GM12874 (cell line): ENCODE measurements at regions not wholly inside any gene's neighbourhood (a gene's known extent, or its start where the extent isn't known, plus 50 kb on each side); places are given as distances from the start of the nearest gene placed in this dataset.

Source experiments
- CTCF ChIP-seq: IDR thresholded peaks from 2 replicates; pipeline ENCODE4 v1.5.1; 2011; ENCODE audit warnings: low read depth, mild to moderate bottlenecking, control low read depth, low read length, moderate library complexity; ENCODE audit not compliant: insufficient read depth

- no peak for TF ChIP-seq CTCF
Measured at GRCh38 chr7:145909991-145910513, 206.5 kb upstream of the CNTNAP2 start.

- no peak for TF ChIP-seq CTCF
Measured at GRCh38 chr7:145903658-145904057, 212.9 kb upstream of the CNTNAP2 start.

- TF ChIP-seq CTCF, result no peak
Measured at GRCh38 chr7:145902123-145902522, 214.5 kb upstream of the CNTNAP2 start.

- TF ChIP-seq CTCF, result no peak
Measured at GRCh38 chr7:145899938-145900337, 216.7 kb upstream of the CNTNAP2 start.

GRCh38 chr7:145893925-145894535 is 222.6 kb upstream of the CNTNAP2 start:
- TF ChIP-seq CTCF, result no peak

- TF ChIP-seq CTCF, result no peak
Measured at GRCh38 chr7:145884716-145885514, 231.7 kb upstream of the CNTNAP2 start.

GRCh38 chr7:145876376-145876775 is 240.2 kb upstream of the CNTNAP2 start:
- no peak for TF ChIP-seq CTCF
